H9 (cell line): ENCODE measurements at regions not wholly inside any gene's neighbourhood (a gene's known extent, or its start where the extent isn't known, plus 50 kb on each side); places are given as distances from the start of the nearest gene placed in this dataset.

Experiments used
- DNase-seq: peaks from one replicate; pipeline ENCODE4 v3.0.0-alpha.2; 2017
- H2AFZ ChIP-seq: one replicate; pipeline ENCODE4 v1.6.1; 2013; ENCODE audit warnings: mild to moderate bottlenecking, low read length, control low read depth, moderate library complexity
- H2AK5ac ChIP-seq: 2 replicates; pipeline ENCODE4 v1.6.1; 2013; ENCODE audit warnings: low read length, control low read depth, mixed read lengths; ENCODE audit not compliant: insufficient read length
- H2BK120ac ChIP-seq: one replicate; pipeline ENCODE4 v1.6.1; 2013; ENCODE audit warnings: low read depth, mild to moderate bottlenecking, low read length, control low read depth, inconsistent platforms; ENCODE audit not compliant: poor library complexity, severe bottlenecking
- H2BK12ac ChIP-seq: 2 replicates; pipeline ENCODE4 v1.6.1; 2013; ENCODE audit warnings: low read length, control low read depth, mixed read lengths, low read depth; ENCODE audit not compliant: insufficient read length
- H2BK15ac ChIP-seq: 2 replicates; pipeline ENCODE4 v1.6.1; 2013; ENCODE audit warnings: low read depth, low read length, control low read depth
- H2BK20ac ChIP-seq: one replicate; pipeline ENCODE4 v1.6.1; 2013; ENCODE audit warnings: low read depth, mild to moderate bottlenecking, low read length, control low read depth, inconsistent platforms; ENCODE audit not compliant: poor library complexity, severe bottlenecking
- H2BK5ac ChIP-seq: 2 replicates; pipeline ENCODE4 v1.6.1; 2013; ENCODE audit warnings: low read length, control low read depth, mixed read lengths; ENCODE audit not compliant: insufficient read length
- H3K14ac ChIP-seq: 2 replicates; pipeline ENCODE4 v1.6.1; 2013; ENCODE audit warnings: low read length, control low read depth; ENCODE audit not compliant: insufficient read depth
- H3K18ac ChIP-seq: 2 replicates; pipeline ENCODE4 v1.6.1; 2013; ENCODE audit warnings: low read depth, mild to moderate bottlenecking, mixed read lengths, low read length, control low read depth; ENCODE audit not compliant: insufficient read length
- H3K23ac ChIP-seq: 2 replicates; pipeline ENCODE4 v1.6.1; 2013; ENCODE audit warnings: low read length, control low read depth, mixed read lengths, low read depth; ENCODE audit not compliant: insufficient read length
- H3K23me2 ChIP-seq: 2 replicates; pipeline ENCODE4 v1.6.1; 2013; ENCODE audit warnings: low read depth, mild to moderate bottlenecking, mixed read lengths, low read length, control low read depth; ENCODE audit not compliant: insufficient read length, poor library complexity, severe bottlenecking
- H3K27ac ChIP-seq: 2 replicates; pipeline ENCODE4 v1.5.1; 2013; ENCODE audit warnings: low read length, control low read depth, mixed read lengths, low read depth; ENCODE audit not compliant: insufficient read length
- H3K27me3 ChIP-seq: 2 replicates; pipeline ENCODE4 v1.6.1; 2013; ENCODE audit warnings: low read length, control low read depth, inconsistent platforms; ENCODE audit not compliant: insufficient read depth
- H3K4ac ChIP-seq: 2 replicates; pipeline ENCODE4 v1.6.1; 2013; ENCODE audit warnings: low read depth, mild to moderate bottlenecking, control low read depth, inconsistent platforms, low read length, moderate library complexity
- H3K4me1 ChIP-seq: 2 replicates; pipeline ENCODE4 v1.6.1; 2013; ENCODE audit warnings: low read length, control low read depth, inconsistent platforms; ENCODE audit not compliant: insufficient read depth
- H3K4me2 ChIP-seq: 2 replicates; pipeline ENCODE4 v1.6.1; 2013; ENCODE audit warnings: low read length, control low read depth, mixed read lengths; ENCODE audit not compliant: insufficient read length, insufficient read depth
- H3K56ac ChIP-seq: 2 replicates; pipeline ENCODE4 v1.6.1; 2013; ENCODE audit warnings: low read depth, mild to moderate bottlenecking, mixed read lengths, low read length, control low read depth; ENCODE audit not compliant: insufficient read length
- H3K79me1 ChIP-seq: 2 replicates; pipeline ENCODE4 v1.6.1; 2013; ENCODE audit warnings: low read depth, mild to moderate bottlenecking, moderate library complexity, low read length, control low read depth, inconsistent platforms; ENCODE audit not compliant: insufficient read depth, poor library complexity, severe bottlenecking
- H3K79me2 ChIP-seq: 2 replicates; pipeline ENCODE4 v1.6.1; 2013; ENCODE audit warnings: low read length, control low read depth, inconsistent platforms; ENCODE audit not compliant: insufficient read depth
- H3K9ac ChIP-seq: 2 replicates; pipeline ENCODE4 v1.6.1; 2013; ENCODE audit warnings: low read length, control low read depth, mixed read lengths; ENCODE audit not compliant: insufficient read length; ENCODE audit errors: extremely low read depth
- H3K9me3 ChIP-seq: one replicate; pipeline ENCODE4 v1.6.1; 2013; ENCODE audit warnings: low read depth, low read length, inconsistent platforms; ENCODE audit not compliant: control insufficient read depth
- H3T11ph ChIP-seq: one replicate; pipeline ENCODE4 v1.6.1; 2013; ENCODE audit warnings: mild to moderate bottlenecking, low read length, control low read depth, inconsistent platforms
- H4K20me1 ChIP-seq: one replicate; pipeline ENCODE4 v1.6.1; 2013; ENCODE audit not compliant: control insufficient read depth, insufficient read length, insufficient read depth
- H4K5ac ChIP-seq: 2 replicates; pipeline ENCODE4 v1.6.1; 2013; ENCODE audit warnings: low read depth, mild to moderate bottlenecking, mixed read lengths, low read length, control low read depth; ENCODE audit not compliant: insufficient read length
- H4K8ac ChIP-seq: replicated peaks from 2 replicates; pipeline ENCODE4 v1.6.1; 2013; ENCODE audit warnings: low read length, control low read depth, mixed read lengths, low read depth; ENCODE audit not compliant: insufficient read length
- H4K91ac ChIP-seq: 2 replicates; pipeline ENCODE4 v1.6.1; 2013; ENCODE audit warnings: low read depth, mild to moderate bottlenecking, moderate library complexity, mixed read lengths, low read length, control low read depth; ENCODE audit not compliant: insufficient read length
- H3K27ac Mint-ChIP-seq, 3 experiments: 2 replicates in 2 of 3; 3 replicates in 1 of 3; pipeline ENCODE4 v1.8.0; 2020 to 2021; ENCODE audit warnings: mixed read lengths in 3 of 3, mild to moderate bottlenecking in 1 of 3, moderate library complexity in 1 of 3
- H3K27me3 Mint-ChIP-seq: 2 replicates; pipeline ENCODE4 v1.8.0; 2021; ENCODE audit warnings: low read depth, mild to moderate bottlenecking, moderate library complexity, mixed read lengths
- H3K36me3 Mint-ChIP-seq, 3 experiments: 2 replicates in 2 of 3; 3 replicates in 1 of 3; pipeline ENCODE4 v1.8.0; 2020 to 2021; ENCODE audit warnings: low read depth in 3 of 3, mixed read lengths in 3 of 3; ENCODE audit not compliant: insufficient read depth in 1 of 3
- H3K4me1 Mint-ChIP-seq, 2 experiments: 2 replicates each; pipeline ENCODE4 v1.8.0; 2020; ENCODE audit warnings: mixed read lengths in 2 of 2
- H3K4me3 Mint-ChIP-seq, 2 experiments: 2 replicates in 1 of 2; 3 replicates in 1 of 2; pipeline ENCODE4 v1.8.0; 2020 to 2021; ENCODE audit warnings: mild to moderate bottlenecking in 2 of 2, mixed read lengths in 2 of 2, moderate library complexity in 1 of 2
- H3K9me3 Mint-ChIP-seq, 2 experiments: 2 replicates in 1 of 2; 3 replicates in 1 of 2; pipeline ENCODE4 v1.8.0; 2020; ENCODE audit warnings: mild to moderate bottlenecking in 2 of 2, mixed read lengths in 2 of 2, moderate library complexity in 1 of 2
- CTCF ChIP-seq: fragments of 200-600 bp; sonication (generic); conservative IDR thresholded peaks from 3 replicates; pipeline ENCODE4 v1.8.0; 2021; ENCODE audit warnings: antibody characterized with exemption, mild to moderate bottlenecking
- WGBS: extraction: QIAGEN DNeasy Blood & Tissue Kit; methylation state at CpG from one replicate; pipeline ENCODE4 v1.1.7; 2013; ENCODE audit warnings: missing lambda C conversion rate, low lambda C conversion rate, mixed read lengths; ENCODE audit not compliant: insufficient read length; ENCODE audit errors: extremely low coverage; 5-methylcytosine and 5-hydroxymethylcytosine counted together

- Histone ChIP-seq H3K14ac (no peak overlapping the region), H2BK15ac (no peak overlapping the region), H3K4me2 (no peak overlapping the region), H2AK5ac (no peak overlapping the region), H3T11ph (no peak overlapping the region), H4K91ac (no peak overlapping the region), H3K27ac (no peak overlapping the region), H3K18ac (no peak overlapping the region), H2BK20ac (no peak overlapping the region), H3K23ac (no peak overlapping the region), H4K8ac (no peak overlapping the region), H3K56ac (no peak overlapping the region), H3K79me1 (no peaks in the 10 kb centered on the region), H3K4me1 (no peaks in the 10 kb centered on the region), H4K5ac (no peak overlapping the region), H3K23me2 (no peaks in the 10 kb centered on the region), H3K9ac (no peak overlapping the region), H2BK5ac (no peak overlapping the region), H4K20me1 (no peaks in the 10 kb centered on the region), H3K79me2 (no peaks in the 10 kb centered on the region), H3K27me3 (no peaks in the 10 kb centered on the region), H2BK120ac (no peak overlapping the region), H2BK12ac (no peak overlapping the region), H3K4ac (no peak overlapping the region), H2AFZ (no peak overlapping the region), H3K9me3 (no peaks in the 10 kb centered on the region)
- no peaks in the 10 kb centered on the region; a peak in 1 of 5 replicates for H3K9me3 Mint-ChIP-seq
- H3K36me3 Mint-ChIP-seq: no peaks in the 10 kb centered on the region
- peaks cover 16% of the 10 kb centered on the region for H3K27me3 Mint-ChIP-seq
- no peak for DNase-seq
- no peak overlapping the region for H3K27ac Mint-ChIP-seq
- no peak overlapping the region for H3K4me3 Mint-ChIP-seq
- peaks cover 2 to 10% of the 10 kb centered on the region in 2 experiments; a peak in 3 of 4 replicates for H3K4me1 Mint-ChIP-seq
- WGBS: no CpG with 5 or more reads among the region's 6 CpGs
- no peak for TF ChIP-seq CTCF
These were observed 109.9 kb downstream of the AIPL1 start for GRCh38 chr17:6325051-6325450.
